Omental fat pad (tissue), 3 donors: ENCODE measurements at regions not wholly inside any gene's neighbourhood (a gene's known extent, or its start where the extent isn't known, plus 50 kb on each side); places are given as distances from the start of the nearest gene placed in this dataset.

Source experiments
- ATAC-seq: fragments of 150-250 bp; one replicate; pipeline ENCODE4 v1.9.1; 2016; ENCODE audit warnings: mild to moderate bottlenecking, moderate library complexity; ENCODE audit not compliant: low FRiP score
- DNase-seq: peaks from one replicate; pipeline ENCODE4 v3.0.0-alpha.2; 2019; ENCODE audit warnings: low spot score
- TF ChIP-seq, protein P1 (sequence below), 3 donors: fragments of 450-650 bp; IDR thresholded peaks; one replicate each; pipeline ENCODE4 v1.5.1; 2016 to 2017; ENCODE audit warnings: antibody characterized with exemption in 3 of 3, mild to moderate bottlenecking in 3 of 3, moderate library complexity in 2 of 3

DNA sequence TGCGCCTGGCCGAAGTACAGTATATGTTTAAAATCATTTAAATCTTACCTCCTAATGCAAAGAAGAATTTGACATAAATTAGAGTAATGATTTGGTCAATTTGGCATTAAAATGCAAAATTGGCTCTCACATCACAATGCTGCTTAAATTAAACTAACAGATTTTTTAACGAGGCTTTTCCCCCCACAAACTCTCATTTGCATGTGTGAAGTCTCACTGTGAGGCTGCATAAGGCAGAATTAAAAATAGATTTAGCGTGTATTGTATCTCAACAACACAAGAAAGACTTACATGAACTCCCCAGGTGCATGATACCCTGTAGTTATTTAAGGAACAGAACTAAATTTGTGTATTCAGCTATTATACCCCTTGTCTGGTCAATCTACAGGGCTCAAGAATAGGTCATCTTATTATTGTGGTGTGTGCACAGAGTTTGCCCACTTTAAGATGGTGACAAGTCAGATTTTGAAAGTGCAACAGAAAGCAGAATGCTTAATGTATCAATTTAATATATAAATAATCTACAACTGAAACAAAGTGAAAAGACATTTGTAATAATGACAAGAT lies 897.9 kb downstream of the EPHA3 start:
- TF ChIP-seq, protein P1, sequence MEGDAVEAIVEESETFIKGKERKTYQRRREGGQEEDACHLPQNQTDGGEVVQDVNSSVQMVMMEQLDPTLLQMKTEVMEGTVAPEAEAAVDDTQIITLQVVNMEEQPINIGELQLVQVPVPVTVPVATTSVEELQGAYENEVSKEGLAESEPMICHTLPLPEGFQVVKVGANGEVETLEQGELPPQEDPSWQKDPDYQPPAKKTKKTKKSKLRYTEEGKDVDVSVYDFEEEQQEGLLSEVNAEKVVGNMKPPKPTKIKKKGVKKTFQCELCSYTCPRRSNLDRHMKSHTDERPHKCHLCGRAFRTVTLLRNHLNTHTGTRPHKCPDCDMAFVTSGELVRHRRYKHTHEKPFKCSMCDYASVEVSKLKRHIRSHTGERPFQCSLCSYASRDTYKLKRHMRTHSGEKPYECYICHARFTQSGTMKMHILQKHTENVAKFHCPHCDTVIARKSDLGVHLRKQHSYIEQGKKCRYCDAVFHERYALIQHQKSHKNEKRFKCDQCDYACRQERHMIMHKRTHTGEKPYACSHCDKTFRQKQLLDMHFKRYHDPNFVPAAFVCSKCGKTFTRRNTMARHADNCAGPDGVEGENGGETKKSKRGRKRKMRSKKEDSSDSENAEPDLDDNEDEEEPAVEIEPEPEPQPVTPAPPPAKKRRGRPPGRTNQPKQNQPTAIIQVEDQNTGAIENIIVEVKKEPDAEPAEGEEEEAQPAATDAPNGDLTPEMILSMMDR (IDR thresholded peaks at IDR 0.05) = no peak
- DNase-seq (no peak), ATAC-seq (no peak)

DNA sequence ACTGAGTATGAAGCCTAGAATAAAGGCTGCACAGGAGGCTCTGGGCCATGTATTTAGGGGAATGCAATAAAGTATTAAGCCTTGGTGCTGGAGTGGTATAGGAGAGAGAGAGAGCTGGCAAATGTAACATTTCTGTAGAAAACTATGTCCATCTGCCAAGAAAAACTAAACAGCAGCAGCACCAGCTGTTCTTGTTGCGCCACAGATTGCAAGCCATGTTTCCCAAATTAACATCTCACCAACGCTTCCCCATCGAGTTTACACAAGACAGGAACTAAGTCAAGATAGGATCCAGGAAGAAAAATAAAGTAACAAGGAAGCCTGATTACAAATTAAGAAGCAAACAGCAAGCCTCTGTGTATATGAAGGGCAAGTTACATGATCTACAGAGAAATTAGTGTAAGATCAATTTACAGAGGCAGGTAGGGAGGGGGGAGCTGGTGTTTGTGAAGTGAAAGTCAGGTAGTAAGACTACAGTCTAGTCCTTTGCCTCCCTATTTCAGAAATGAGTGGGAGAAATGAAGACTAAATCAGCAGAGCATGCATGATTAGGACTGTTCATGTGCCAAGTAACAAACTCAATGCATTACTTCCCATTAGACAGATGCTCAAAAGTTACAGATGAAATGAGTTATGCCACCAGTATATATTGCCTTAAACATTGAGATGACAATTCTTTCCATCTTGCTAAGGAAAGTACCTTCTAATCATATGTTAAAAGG lies 900.5 kb downstream of the EPHA3 start:
- ATAC-seq = no peak
- DNase-seq = no peak
- TF ChIP-seq, protein P1 (IDR thresholded peaks at IDR 0.05) = no peak

DNA sequence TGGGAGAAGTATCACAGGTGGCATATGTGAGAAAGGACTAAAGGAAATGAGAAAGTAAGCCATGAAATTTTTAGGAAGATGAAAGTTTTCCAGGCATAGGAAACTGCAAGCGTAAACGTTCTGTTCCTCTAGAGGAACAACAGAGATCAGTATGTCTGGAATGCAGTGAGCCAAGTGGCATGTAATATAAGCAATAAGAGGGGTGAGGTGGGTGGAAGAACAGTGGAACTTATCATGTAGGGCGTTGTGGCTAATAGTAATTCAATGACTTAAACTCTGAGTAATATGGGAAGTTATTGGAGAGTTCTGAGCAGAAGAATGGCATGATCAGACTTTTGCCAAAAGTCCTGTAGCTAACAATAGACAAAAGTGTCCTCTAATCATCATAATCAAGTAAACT lies 902.9 kb downstream of the EPHA3 start:
- TF ChIP-seq, protein P1 (IDR thresholded peaks at IDR 0.05) = no peak
- DNase-seq (no peak), ATAC-seq (no peak)

DNA sequence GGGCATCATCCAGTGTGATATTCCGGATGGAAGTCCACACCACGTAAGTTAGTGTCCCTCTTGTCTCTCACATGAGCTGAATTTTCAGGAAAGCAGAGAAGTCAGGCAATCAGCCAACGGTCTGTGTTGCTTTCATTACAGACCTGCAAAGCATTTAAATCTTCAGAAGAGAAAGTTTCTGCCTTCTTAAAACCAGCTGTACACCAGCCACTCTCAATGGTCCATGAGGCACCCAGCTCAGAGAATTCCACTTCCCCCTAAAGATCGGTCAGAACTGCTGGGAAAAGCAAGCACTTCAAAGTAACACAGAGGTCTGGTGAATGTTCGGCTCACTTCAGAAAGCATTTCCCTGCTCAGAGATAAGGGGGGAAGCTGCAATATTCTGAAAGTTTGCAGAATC lies 903.7 kb downstream of the EPHA3 start:
- ATAC-seq (no peak), DNase-seq (no peak)
- TF ChIP-seq, protein P1 (IDR thresholded peaks at IDR 0.05) = no peak

DNA sequence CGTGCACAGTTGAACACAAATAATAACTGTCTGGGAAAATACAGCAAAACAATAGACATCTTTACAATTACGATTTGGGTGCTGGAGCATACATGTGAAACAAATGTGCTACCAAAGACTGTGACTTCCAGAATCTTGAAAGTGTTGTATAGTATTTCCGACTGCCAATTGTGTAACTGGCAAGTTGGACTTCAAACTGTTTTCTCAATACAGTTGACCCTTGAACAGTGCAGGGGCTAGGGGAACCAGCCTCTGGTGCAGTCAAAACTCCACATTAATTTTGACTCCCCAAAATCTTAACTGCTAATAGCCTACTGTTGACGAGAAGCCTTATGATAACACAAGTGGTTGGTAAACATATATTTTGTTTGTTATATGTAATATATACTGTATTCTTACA lies 904.2 kb downstream of the EPHA3 start:
- TF ChIP-seq, protein P1 (IDR thresholded peaks at IDR 0.05) = no peak
- ATAC-seq (no peak), DNase-seq (no peak)

DNA sequence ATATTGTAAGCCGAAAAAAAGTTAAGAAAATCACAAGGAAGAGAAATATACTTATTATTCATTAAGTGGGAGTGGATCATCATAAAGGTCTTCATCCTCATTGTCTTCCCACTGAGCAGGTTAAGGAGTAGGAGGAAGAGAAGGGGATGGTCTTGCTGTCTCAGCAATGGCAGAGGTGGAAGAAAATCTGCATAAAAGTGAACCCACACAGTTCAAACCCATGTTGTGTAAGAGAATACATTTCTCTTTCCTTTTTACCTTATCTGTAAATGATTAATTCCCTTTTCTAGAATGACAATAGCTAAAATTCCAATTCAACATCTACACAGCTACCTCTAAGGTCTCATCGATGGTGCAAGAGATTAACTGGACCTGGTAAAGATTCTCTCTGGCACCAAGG lies 904.6 kb downstream of the EPHA3 start:
- ATAC-seq (no peak), DNase-seq (no peak)
- TF ChIP-seq, protein P1 (IDR thresholded peaks at IDR 0.05) = no peak
